Testis (tissue), 2 donors: ENCODE measurements at regions not wholly inside any gene's neighbourhood (a gene's known extent, or its start where the extent isn't known, plus 50 kb on each side); places are given as distances from the start of the nearest gene placed in this dataset.

Source experiments
- POLR2A ChIP-seq: fragments of 450-650 bp; IDR thresholded peaks from one replicate; pipeline ENCODE4 v1.6.1; 2017; ENCODE audit warnings: antibody characterized with exemption, mild to moderate bottlenecking, moderate library complexity
- TF ChIP-seq, protein P1 (sequence below), 3 experiments: fragments of 450-650 bp in 2 of 3; fragments of 200-600 bp in 1 of 3; sonication (generic) in 1 of 3; IDR thresholded peaks; one replicate each; pipeline ENCODE4 v1.5.1; 2016 to 2019; ENCODE audit warnings: antibody characterized with exemption in 3 of 3, mild to moderate bottlenecking in 2 of 3, moderate library complexity in 1 of 3

DNA sequence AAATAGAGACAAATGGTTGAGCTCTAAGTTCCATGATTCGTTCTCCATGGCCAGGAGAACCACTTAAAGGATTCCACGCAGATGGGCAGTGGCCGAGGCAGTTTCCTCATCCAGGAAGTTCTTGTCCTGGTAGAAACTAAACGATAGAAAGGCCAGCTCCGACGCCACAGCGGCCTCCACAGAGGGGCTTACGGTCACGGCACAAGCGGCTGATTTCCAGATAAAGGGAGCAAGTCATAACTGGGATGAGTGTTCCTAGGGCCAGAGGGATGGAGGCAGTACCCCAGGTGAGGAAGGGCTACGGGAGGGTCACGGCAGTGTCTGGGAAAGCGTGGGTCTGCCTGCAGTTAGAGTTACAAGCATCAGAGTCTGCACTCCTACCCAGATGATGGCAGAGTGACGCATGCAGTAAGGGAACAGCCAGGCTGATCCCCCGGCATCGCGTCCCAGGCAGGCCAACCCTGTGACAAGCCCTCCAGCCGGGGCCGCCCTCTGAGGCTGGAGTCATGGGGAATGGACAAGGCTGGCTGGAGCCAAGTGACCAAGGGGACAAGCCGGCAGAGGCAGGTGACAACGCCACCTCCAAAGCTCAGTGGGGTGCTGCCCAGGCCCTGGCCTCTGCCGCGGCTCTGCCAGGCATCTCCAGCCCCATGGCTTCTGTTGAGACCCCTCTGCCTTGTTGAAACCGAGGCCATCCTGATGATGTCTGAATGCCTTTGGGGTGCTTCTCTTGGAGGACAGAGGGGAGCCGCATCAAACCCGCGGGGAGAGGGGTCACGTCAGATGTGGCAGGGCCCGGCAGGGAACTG lies 475.1 kb downstream of the BRD1 start:
- TF ChIP-seq, protein P1, sequence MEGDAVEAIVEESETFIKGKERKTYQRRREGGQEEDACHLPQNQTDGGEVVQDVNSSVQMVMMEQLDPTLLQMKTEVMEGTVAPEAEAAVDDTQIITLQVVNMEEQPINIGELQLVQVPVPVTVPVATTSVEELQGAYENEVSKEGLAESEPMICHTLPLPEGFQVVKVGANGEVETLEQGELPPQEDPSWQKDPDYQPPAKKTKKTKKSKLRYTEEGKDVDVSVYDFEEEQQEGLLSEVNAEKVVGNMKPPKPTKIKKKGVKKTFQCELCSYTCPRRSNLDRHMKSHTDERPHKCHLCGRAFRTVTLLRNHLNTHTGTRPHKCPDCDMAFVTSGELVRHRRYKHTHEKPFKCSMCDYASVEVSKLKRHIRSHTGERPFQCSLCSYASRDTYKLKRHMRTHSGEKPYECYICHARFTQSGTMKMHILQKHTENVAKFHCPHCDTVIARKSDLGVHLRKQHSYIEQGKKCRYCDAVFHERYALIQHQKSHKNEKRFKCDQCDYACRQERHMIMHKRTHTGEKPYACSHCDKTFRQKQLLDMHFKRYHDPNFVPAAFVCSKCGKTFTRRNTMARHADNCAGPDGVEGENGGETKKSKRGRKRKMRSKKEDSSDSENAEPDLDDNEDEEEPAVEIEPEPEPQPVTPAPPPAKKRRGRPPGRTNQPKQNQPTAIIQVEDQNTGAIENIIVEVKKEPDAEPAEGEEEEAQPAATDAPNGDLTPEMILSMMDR (IDR thresholded peaks at IDR 0.05), result no peak
- TF ChIP-seq POLR2A, result no peak
